ENCODE measurements at regions not wholly inside any gene's neighbourhood (a gene's known extent, or its start where the extent isn't known, plus 50 kb on each side); places are given as distances from the start of the nearest gene placed in this dataset.

- Histone ChIP-seq H3K36me3 (ENCODE audit: insufficient read depth, low read length) (no peaks in the 10 kb centered on the region), H2AFZ (ENCODE audit: low read length) (no peak overlapping the region), H3K4me2 (ENCODE audit: low read depth, low read length, poor library complexity, severe bottlenecking) (no peak overlapping the region), H3K4me1 (ENCODE audit: low read length) (peaks cover 13% of the 10 kb centered on the region), H3K9me3 (ENCODE audit: low read length) (no peaks in the 10 kb centered on the region), H3K9ac (ENCODE audit: low read length) (no peak overlapping the region), H3K4me3 (ENCODE audit: low read length) (no peak overlapping the region), H3K27ac (ENCODE audit: low read length) (no peak overlapping the region), H3K79me2 (ENCODE audit: low read length) (no peaks in the 10 kb centered on the region), H3K27me3 (ENCODE audit: low read length) (no peaks in the 10 kb centered on the region), H4K20me1 (ENCODE audit: insufficient read depth, low read depth, low read length) (no peaks in the 10 kb centered on the region), H3K9me2 (replicated peaks; ENCODE audit: insufficient read depth, low read length) (no peaks in the 10 kb centered on the region)
- no peak for DNase-seq
These were observed 372.5 kb upstream of the MKI67 start for GRCh38 chr10:128498746-128499145.

DNA sequence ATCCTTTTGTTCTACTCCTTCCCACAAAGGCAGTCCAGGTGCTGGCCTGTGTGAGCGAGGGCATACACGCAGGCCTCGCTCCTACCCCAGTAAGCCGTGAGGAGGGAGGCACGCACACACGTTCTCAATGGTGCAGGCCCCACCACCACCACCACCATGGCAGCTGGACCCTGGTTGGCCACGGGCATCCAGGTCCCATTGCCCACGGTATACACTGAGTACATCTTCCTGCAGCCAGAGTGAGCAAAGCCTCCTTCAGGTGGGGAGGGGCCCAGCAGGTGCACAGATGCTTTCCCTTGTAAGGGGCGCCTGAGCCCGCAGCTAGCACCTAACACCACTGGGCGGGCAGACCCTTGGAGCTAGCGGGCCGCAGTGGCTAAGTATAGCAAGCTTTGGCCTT lies 373.3 kb upstream of the MKI67 start:
- no peak overlapping the region for H3K9ac ChIP-seq (ENCODE audit: low read length)
- no peaks in the 10 kb centered on the region for H3K36me3 ChIP-seq (ENCODE audit: insufficient read depth, low read length)
- no peaks in the 10 kb centered on the region for H4K20me1 ChIP-seq (ENCODE audit: insufficient read depth, low read depth, low read length)
- H3K27me3 ChIP-seq (ENCODE audit: low read length), result no peaks in the 10 kb centered on the region
- no peak overlapping the region for H3K27ac ChIP-seq (ENCODE audit: low read length)
- no peaks in the 10 kb centered on the region for H3K9me2 ChIP-seq (replicated peaks; ENCODE audit: insufficient read depth, low read length)
- H3K4me3 ChIP-seq (ENCODE audit: low read length), result no peak overlapping the region
- no peak overlapping the region for H2AFZ ChIP-seq (ENCODE audit: low read length)
- no peak overlapping the region for H3K4me2 ChIP-seq (ENCODE audit: low read depth, low read length, poor library complexity, severe bottlenecking)
- DNase-seq, result no peak
- peaks cover 13% of the 10 kb centered on the region for H3K4me1 ChIP-seq (ENCODE audit: low read length)
- H3K79me2 ChIP-seq (ENCODE audit: low read length), result no peaks in the 10 kb centered on the region
- H3K9me3 ChIP-seq (ENCODE audit: low read length), result no peaks in the 10 kb centered on the region

GRCh38 chr10:128499956-128500355 lies 373.7 kb upstream of the MKI67 start:
- no peaks in the 10 kb centered on the region for H3K9me2 ChIP-seq (replicated peaks; ENCODE audit: insufficient read depth, low read length)
- no peaks in the 10 kb centered on the region for H3K9me3 ChIP-seq (ENCODE audit: low read length)
- H3K4me3 ChIP-seq (ENCODE audit: low read length), result no peak overlapping the region
- peaks cover 13% of the 10 kb centered on the region for H3K4me1 ChIP-seq (ENCODE audit: low read length)
- H3K27me3 ChIP-seq (ENCODE audit: low read length), result no peaks in the 10 kb centered on the region
- H3K4me2 ChIP-seq (ENCODE audit: low read depth, low read length, poor library complexity, severe bottlenecking), result no peak overlapping the region
- no peak overlapping the region for H3K9ac ChIP-seq (ENCODE audit: low read length)
- H4K20me1 ChIP-seq (ENCODE audit: insufficient read depth, low read depth, low read length), result no peaks in the 10 kb centered on the region
- DNase-seq, result no peak
- no peak overlapping the region for H3K27ac ChIP-seq (ENCODE audit: low read length)
- H3K36me3 ChIP-seq (ENCODE audit: insufficient read depth, low read length), result no peaks in the 10 kb centered on the region
- H2AFZ ChIP-seq (ENCODE audit: low read length), result no peak overlapping the region
- no peaks in the 10 kb centered on the region for H3K79me2 ChIP-seq (ENCODE audit: low read length)

DNA sequence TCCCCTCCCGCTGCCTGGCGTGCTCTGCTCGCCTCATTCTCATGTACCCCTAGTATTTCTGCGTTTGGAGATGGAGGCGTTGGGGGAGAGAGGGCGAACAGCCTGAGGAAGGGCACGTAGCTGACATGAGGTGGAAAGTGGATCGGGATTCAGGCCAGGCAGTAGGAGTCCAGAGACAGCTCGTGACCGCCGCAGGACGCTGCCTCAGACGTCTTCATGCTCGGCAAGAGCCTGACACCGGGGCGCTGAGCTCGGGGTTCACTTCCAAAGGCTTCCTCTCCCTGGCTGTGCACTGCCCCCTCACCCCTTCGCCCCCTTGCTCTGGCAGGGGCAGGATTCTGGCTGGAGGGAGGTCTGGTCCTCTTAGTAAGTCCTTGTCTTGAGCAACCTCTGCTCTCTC lies 374.4 kb upstream of the MKI67 start:
- H4K20me1 ChIP-seq (ENCODE audit: insufficient read depth, low read depth, low read length), result no peaks in the 10 kb centered on the region
- no peak for DNase-seq

GRCh38 chr10:128505346-128505745 lies 379.1 kb upstream of the MKI67 start:
- no peaks in the 10 kb centered on the region for H3K27me3 ChIP-seq (ENCODE audit: low read length)
- no peak overlapping the region for H3K4me2 ChIP-seq (ENCODE audit: low read depth, low read length, poor library complexity, severe bottlenecking)
- H3K27ac ChIP-seq (ENCODE audit: low read length), result no peak overlapping the region
- H3K36me3 ChIP-seq (ENCODE audit: insufficient read depth, low read length), result no peaks in the 10 kb centered on the region
- no peaks in the 10 kb centered on the region for H3K4me1 ChIP-seq (ENCODE audit: low read length)
- H3K9me2 ChIP-seq (replicated peaks; ENCODE audit: insufficient read depth, low read length), result no peaks in the 10 kb centered on the region
- H3K9ac ChIP-seq (ENCODE audit: low read length), result no peak overlapping the region
- no peaks in the 10 kb centered on the region for H4K20me1 ChIP-seq (ENCODE audit: insufficient read depth, low read depth, low read length)
- H3K9me3 ChIP-seq (ENCODE audit: low read length), result no peaks in the 10 kb centered on the region
- no peak for DNase-seq
- H3K79me2 ChIP-seq (ENCODE audit: low read length), result no peaks in the 10 kb centered on the region
- no peak overlapping the region for H3K4me3 ChIP-seq (ENCODE audit: low read length)
- H2AFZ ChIP-seq (ENCODE audit: low read length), result no peak overlapping the region

More for the DNA sequence above, 374.4 kb upstream of the MKI67 start:
- Histone ChIP-seq H3K9me2 (replicated peaks; ENCODE audit: insufficient read depth, low read length) (no peaks in the 10 kb centered on the region), H3K4me1 (ENCODE audit: low read length) (peaks cover 9% of the 10 kb centered on the region), H3K9me3 (ENCODE audit: low read length) (no peaks in the 10 kb centered on the region), H3K27me3 (ENCODE audit: low read length) (no peaks in the 10 kb centered on the region), H2AFZ (ENCODE audit: low read length) (no peak overlapping the region), H3K4me2 (ENCODE audit: low read depth, low read length, poor library complexity, severe bottlenecking) (no peak overlapping the region), H3K4me3 (ENCODE audit: low read length) (no peak overlapping the region), H3K79me2 (ENCODE audit: low read length) (no peaks in the 10 kb centered on the region), H3K36me3 (ENCODE audit: insufficient read depth, low read length) (no peaks in the 10 kb centered on the region), H3K9ac (ENCODE audit: low read length) (no peak overlapping the region), H3K27ac (ENCODE audit: low read length) (no peak overlapping the region)

GRCh38 chr10:128506423-128506822 lies 380.2 kb upstream of the MKI67 start:
- Histone ChIP-seq H3K9me3 (ENCODE audit: low read length) (no peaks in the 10 kb centered on the region), H4K20me1 (ENCODE audit: insufficient read depth, low read depth, low read length) (no peaks in the 10 kb centered on the region), H3K4me3 (ENCODE audit: low read length) (no peak overlapping the region), H3K27me3 (ENCODE audit: low read length) (no peaks in the 10 kb centered on the region), H3K9ac (ENCODE audit: low read length) (no peak overlapping the region), H3K79me2 (ENCODE audit: low read length) (no peaks in the 10 kb centered on the region), H3K4me1 (ENCODE audit: low read length) (no peaks in the 10 kb centered on the region), H3K9me2 (replicated peaks; ENCODE audit: insufficient read depth, low read length) (no peaks in the 10 kb centered on the region), H2AFZ (ENCODE audit: low read length) (no peak overlapping the region), H3K27ac (ENCODE audit: low read length) (no peak overlapping the region), H3K4me2 (ENCODE audit: low read depth, low read length, poor library complexity, severe bottlenecking) (no peak overlapping the region), H3K36me3 (ENCODE audit: insufficient read depth, low read length) (no peaks in the 10 kb centered on the region)
- no peak for DNase-seq

DNA sequence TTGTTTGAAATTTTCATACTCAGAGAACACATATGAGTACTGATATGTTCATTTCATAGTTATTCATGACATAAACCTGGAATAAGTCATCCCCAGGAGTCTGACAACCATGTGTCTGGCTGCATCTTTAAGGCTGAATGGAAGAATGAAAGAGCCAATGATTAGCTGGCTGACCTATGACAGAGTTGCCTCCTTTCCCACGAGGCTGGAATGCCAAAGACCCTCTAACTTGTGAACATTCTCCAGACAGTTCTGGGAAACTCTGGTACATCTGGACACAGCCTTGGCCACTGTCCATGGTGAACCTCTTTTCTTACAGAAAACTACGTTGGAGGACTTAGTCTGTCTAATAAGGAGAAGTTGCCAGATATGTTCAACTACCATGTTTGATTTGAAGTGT lies 380.8 kb upstream of the MKI67 start:
- no peak overlapping the region for H3K4me3 ChIP-seq (ENCODE audit: low read length)
- no peak for DNase-seq
- no peaks in the 10 kb centered on the region for H3K4me1 ChIP-seq (ENCODE audit: low read length)
- H2AFZ ChIP-seq (ENCODE audit: low read length), result no peak overlapping the region
- H3K9ac ChIP-seq (ENCODE audit: low read length), result no peak overlapping the region
- no peaks in the 10 kb centered on the region for H4K20me1 ChIP-seq (ENCODE audit: insufficient read depth, low read depth, low read length)
- H3K4me2 ChIP-seq (ENCODE audit: low read depth, low read length, poor library complexity, severe bottlenecking), result no peak overlapping the region
- H3K27ac ChIP-seq (ENCODE audit: low read length), result no peak overlapping the region
- H3K9me2 ChIP-seq (replicated peaks; ENCODE audit: insufficient read depth, low read length), result no peaks in the 10 kb centered on the region
- no peaks in the 10 kb centered on the region for H3K27me3 ChIP-seq (ENCODE audit: low read length)
- H3K79me2 ChIP-seq (ENCODE audit: low read length), result no peaks in the 10 kb centered on the region
- no peaks in the 10 kb centered on the region for H3K36me3 ChIP-seq (ENCODE audit: insufficient read depth, low read length)
- no peaks in the 10 kb centered on the region for H3K9me3 ChIP-seq (ENCODE audit: low read length)

DNA sequence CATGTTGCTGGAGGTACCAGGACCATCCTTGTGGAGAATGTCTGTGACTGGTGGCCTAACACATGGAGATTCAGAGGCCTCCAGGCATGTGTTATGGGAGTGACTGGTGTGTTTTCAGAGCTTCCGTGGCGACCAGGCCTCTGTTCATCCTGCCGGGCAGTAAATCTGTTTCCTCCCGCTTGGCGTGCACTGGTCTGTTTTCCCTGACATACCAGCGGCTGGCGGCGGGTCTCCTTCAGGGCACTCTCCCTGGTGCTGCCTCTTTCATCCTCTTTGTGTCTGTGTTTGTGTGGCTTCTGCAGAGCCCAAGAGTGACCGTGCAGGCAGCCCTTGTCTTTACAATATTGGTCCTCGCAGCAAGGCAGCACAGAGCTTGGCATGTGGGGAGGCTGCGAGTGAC lies 385.1 kb upstream of the MKI67 start:
- H3K4me3 ChIP-seq (ENCODE audit: low read length), result no peak overlapping the region
- no peak overlapping the region for H3K4me2 ChIP-seq (ENCODE audit: low read depth, low read length, poor library complexity, severe bottlenecking)
- H4K20me1 ChIP-seq (ENCODE audit: insufficient read depth, low read depth, low read length), result no peaks in the 10 kb centered on the region
- H3K36me3 ChIP-seq (ENCODE audit: insufficient read depth, low read length), result no peaks in the 10 kb centered on the region
- H3K79me2 ChIP-seq (ENCODE audit: low read length), result no peaks in the 10 kb centered on the region
- no peaks in the 10 kb centered on the region for H3K27me3 ChIP-seq (ENCODE audit: low read length)
- no peaks in the 10 kb centered on the region for H3K9me3 ChIP-seq (ENCODE audit: low read length)
- no peak overlapping the region for H3K27ac ChIP-seq (ENCODE audit: low read length)
- H2AFZ ChIP-seq (ENCODE audit: low read length), result no peak overlapping the region
- no peak for DNase-seq
- H3K9ac ChIP-seq (ENCODE audit: low read length), result no peak overlapping the region
- H3K9me2 ChIP-seq (replicated peaks; ENCODE audit: insufficient read depth, low read length), result no peaks in the 10 kb centered on the region
- no peaks in the 10 kb centered on the region for H3K4me1 ChIP-seq (ENCODE audit: low read length)

DNA sequence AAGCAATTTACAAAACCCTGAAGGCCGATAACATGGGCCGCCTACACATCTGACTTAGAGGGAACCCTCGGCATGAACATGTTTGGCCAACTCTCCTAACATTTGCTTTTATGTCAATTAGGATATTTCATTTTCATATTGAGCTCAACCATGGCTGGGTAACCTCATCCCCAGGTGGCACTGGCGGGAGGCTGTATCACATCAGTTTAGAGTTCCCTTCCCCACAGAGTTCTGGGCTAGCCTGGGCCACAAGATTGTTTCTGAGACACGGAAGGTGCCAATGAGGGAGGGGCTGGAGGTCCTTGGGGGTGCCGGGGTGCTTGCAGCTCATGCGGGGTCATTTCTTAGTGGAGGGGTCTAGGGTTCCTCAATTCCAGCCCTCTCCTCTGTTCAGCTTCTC lies 386.5 kb upstream of the MKI67 start:
- Histone ChIP-seq H3K4me2 (ENCODE audit: low read depth, low read length, poor library complexity, severe bottlenecking) (no peak overlapping the region), H3K27me3 (ENCODE audit: low read length) (no peaks in the 10 kb centered on the region), H2AFZ (ENCODE audit: low read length) (no peak overlapping the region), H3K27ac (ENCODE audit: low read length) (no peak overlapping the region), H3K4me1 (ENCODE audit: low read length) (no peaks in the 10 kb centered on the region), H3K9me3 (ENCODE audit: low read length) (no peaks in the 10 kb centered on the region), H3K9me2 (replicated peaks; ENCODE audit: insufficient read depth, low read length) (no peaks in the 10 kb centered on the region), H3K36me3 (ENCODE audit: insufficient read depth, low read length) (no peaks in the 10 kb centered on the region), H3K9ac (ENCODE audit: low read length) (no peak overlapping the region), H3K4me3 (ENCODE audit: low read length) (no peak overlapping the region), H3K79me2 (ENCODE audit: low read length) (no peaks in the 10 kb centered on the region), H4K20me1 (ENCODE audit: insufficient read depth, low read depth, low read length) (no peaks in the 10 kb centered on the region)
- no peak for DNase-seq
